A673 (cell line): ENCODE measurements at regions not wholly inside any gene's neighbourhood (a gene's known extent, or its start where the extent isn't known, plus 50 kb on each side); places are given as distances from the start of the nearest gene placed in this dataset.

Experiments used
- BruUV-seq: library from RNA; stranded (reverse); fragments of 400-500 nt; replicated peaks from 2 replicates; lab custom pipeline; 2021; lab: Mats Ljungman, UMichigan
- CTCF ChIA-PET: fragments of 300-600 bp; sonication (Branson Sonifier 250); formaldehyde crosslinking; loops from one replicate; lab custom pipeline; 2022; ENCODE audit warnings: antibody characterized with exemption; lab: Charles Lee
- POLR2A ChIA-PET: fragments of 300-600 bp; sonication (Branson Sonifier 250); formaldehyde crosslinking; loops from one replicate; lab custom pipeline; 2022; ENCODE audit warnings: antibody characterized with exemption; ENCODE audit not compliant: low non-redundant PET; lab: Charles Lee
- DNase-seq: peaks from one replicate; pipeline ENCODE4 v3.0.0-alpha.2; 2015; ENCODE audit warnings: low spot score
- H3K27ac ChIP-seq: fragments of 200-600 bp; sonication (generic); 2 replicates; pipeline ENCODE4 v1.5.1; 2016; ENCODE audit warnings: mixed run types, low read depth, mild to moderate bottlenecking, mixed read lengths, antibody characterized with exemption, low read length; ENCODE audit not compliant: poor library complexity, severe bottlenecking
- H3K27me3 ChIP-seq: fragments of 200-600 bp; sonication (generic); replicated peaks from 2 replicates; pipeline ENCODE4 v1.6.1; 2017; ENCODE audit warnings: mixed run types, low read depth, mild to moderate bottlenecking, mixed read lengths, antibody characterized with exemption, low read length; ENCODE audit not compliant: insufficient read depth, poor library complexity
- H3K36me3 ChIP-seq: fragments of 200-600 bp; sonication (generic); 2 replicates; pipeline ENCODE4 v1.6.1; 2016; ENCODE audit warnings: mixed run types, mild to moderate bottlenecking, mixed read lengths, antibody characterized with exemption, low read length; ENCODE audit not compliant: insufficient read depth, poor library complexity, severe bottlenecking
- H3K4me1 ChIP-seq: fragments of 200-600 bp; sonication (generic); 2 replicates; pipeline ENCODE4 v1.6.1; 2017; ENCODE audit warnings: mixed run types, mild to moderate bottlenecking, mixed read lengths, antibody characterized with exemption, low read length; ENCODE audit not compliant: insufficient read depth, poor library complexity, severe bottlenecking
- H3K4me3 ChIP-seq: fragments of 200-600 bp; sonication (generic); 2 replicates; pipeline ENCODE4 v1.5.1; 2016; ENCODE audit warnings: low read depth, mixed run types, mild to moderate bottlenecking, mixed read lengths, low read length; ENCODE audit not compliant: poor library complexity, severe bottlenecking
- H3K9me3 ChIP-seq: fragments of 200-600 bp; sonication (generic); 2 replicates; pipeline ENCODE4 v1.6.1; 2016; ENCODE audit warnings: mixed run types, low read depth, mild to moderate bottlenecking, mixed read lengths, antibody characterized with exemption, low read length; ENCODE audit not compliant: poor library complexity, severe bottlenecking
- CTCF ChIP-seq: fragments of 300-800, 200-600 bp; sonication (generic); conservative IDR thresholded peaks from 2 replicates; pipeline ENCODE4 v1.5.1; 2017; ENCODE audit warnings: low read depth, mild to moderate bottlenecking, antibody characterized with exemption, low read length, moderate library complexity, mixed read lengths
- EZH2 ChIP-seq: fragments of 200-600 bp; sonication (generic); IDR thresholded peaks from 2 replicates; pipeline ENCODE4 v1.6.1; 2017; ENCODE audit warnings: borderline replicate concordance, low read depth, mild to moderate bottlenecking, mixed read lengths, antibody characterized with exemption, low read length; ENCODE audit not compliant: poor library complexity, severe bottlenecking
- intact Hi-C: fragments of 100-400 bp; cut with micrococcal nuclease; formaldehyde crosslinking; loops from one replicate; pipeline ENCODE4 v1.10.0; 2022; ENCODE audit not compliant: unreplicated experiment

- Histone ChIP-seq H3K27ac (no peak overlapping the region), H3K4me1 (no peaks in the 10 kb centered on the region), H3K36me3 (no peaks in the 10 kb centered on the region), H3K4me3 (no peak overlapping the region), H3K9me3 (peaks cover 3% of the 10 kb centered on the region), H3K27me3 (no peaks in the 10 kb centered on the region)
- no TSS peak for BruUV-seq
- no peak for TF ChIP-seq CTCF
- TF ChIP-seq EZH2: no peak
- ChIA-PET POLR2A (no interaction called here), CTCF (no interaction called here)
- no peak for DNase-seq
- intact Hi-C loops: no loop called here
These were observed 448.1 kb upstream of the ZNF507 start for GRCh38 chr19:31897292-31897691.

GRCh38 chr19:31900991-31901390 is 444.4 kb upstream of the ZNF507 start:
- Histone ChIP-seq H3K27ac (no peak overlapping the region), H3K36me3 (no peaks in the 10 kb centered on the region), H3K27me3 (no peaks in the 10 kb centered on the region), H3K4me3 (no peak overlapping the region), H3K9me3 (no peaks in the 10 kb centered on the region), H3K4me1 (no peaks in the 10 kb centered on the region)
- intact Hi-C loops: no loop called here
- no peak for DNase-seq
- BruUV-seq: no TSS peak
- TF ChIP-seq CTCF (no peak), EZH2 (no peak)
- ChIA-PET POLR2A (no interaction called here), CTCF (no interaction called here)

- H3K27me3 ChIP-seq: no peaks in the 10 kb centered on the region
- no peak for DNase-seq
- H3K9me3 ChIP-seq: no peaks in the 10 kb centered on the region
- H3K4me3 ChIP-seq: no peak overlapping the region
- CTCF ChIA-PET: no interaction called here
- BruUV-seq: no TSS peak
- TF ChIP-seq CTCF: no peak
- TF ChIP-seq EZH2: no peak
- POLR2A ChIA-PET: no interaction called here
- H3K36me3 ChIP-seq: no peaks in the 10 kb centered on the region
- intact Hi-C loops: no loop called here
- no peak overlapping the region for H3K27ac ChIP-seq
- H3K4me1 ChIP-seq: no peaks in the 10 kb centered on the region
These were observed 442.6 kb upstream of the ZNF507 start for GRCh38 chr19:31902821-31903220.
